WTC11 (cell line): ENCODE measurements at regions not wholly inside any gene's neighbourhood (a gene's known extent, or its start where the extent isn't known, plus 50 kb on each side); places are given as distances from the start of the nearest gene placed in this dataset.

Experiments
- ATAC-seq: fragments of 200-7000 bp; cut with Tn5 transposase; 2 replicates; pipeline ENCODE4 v1.10.0; 2021; ENCODE audit warnings: mild to moderate bottlenecking, moderate library complexity
- CTCF ChIA-PET: fragments of 300-600 bp; sonication (Branson Sonifier 250); formaldehyde crosslinking; loops from one replicate; lab custom pipeline; 2021; ENCODE audit warnings: antibody characterized with exemption; lab: Charles Lee
- POLR2A ChIA-PET: fragments of 350-600 bp; sonication (Branson Sonifier 250); formaldehyde crosslinking; loops from one replicate; lab custom pipeline; 2021; ENCODE audit warnings: antibody characterized with exemption; lab: Charles Lee
- DNase-seq: peaks from one replicate; pipeline ENCODE4 v3.0.0; 2021; ENCODE audit warnings: low spot score
- H3K27ac Mint-ChIP-seq: 2 replicates; pipeline ENCODE4 v1.8.0; 2021; ENCODE audit warnings: mixed read lengths
- H3K27me3 Mint-ChIP-seq: 2 replicates; pipeline ENCODE4 v1.8.0; 2021; ENCODE audit warnings: low read depth, mild to moderate bottlenecking, moderate library complexity, mixed read lengths
- H3K36me3 Mint-ChIP-seq: 2 replicates; pipeline ENCODE4 v1.8.0; 2021; ENCODE audit warnings: mixed read lengths
- H3K4me1 Mint-ChIP-seq: 2 replicates; pipeline ENCODE4 v1.8.0; 2022; ENCODE audit warnings: mixed read lengths
- H3K4me3 Mint-ChIP-seq: 2 replicates; pipeline ENCODE4 v1.8.0; 2021; ENCODE audit warnings: mild to moderate bottlenecking, moderate library complexity, mixed read lengths
- H3K9me3 Mint-ChIP-seq: 2 replicates; pipeline ENCODE4 v1.8.0; 2021; ENCODE audit warnings: mixed read lengths
- CBFB ChIP-seq: sonication (generic); formaldehyde crosslinking; IDR thresholded peaks from 2 replicates; pipeline ENCODE4 v1.8.1; 2022; ENCODE audit warnings: mild to moderate bottlenecking, low read depth, missing genetic modification reagents
- ELF4 ChIP-seq: sonication (generic); formaldehyde crosslinking; IDR thresholded peaks from 2 replicates; pipeline ENCODE4 v1.8.1; 2022; ENCODE audit warnings: low read depth, mild to moderate bottlenecking, moderate library complexity, missing genetic modification reagents
- EMX1 ChIP-seq: fragments of 250-450 bp; sonication (Bioruptor Pico); IDR thresholded peaks from 2 replicates; pipeline ENCODE4 v1.8.0; 2021; ENCODE audit warnings: mild to moderate bottlenecking
- GABPB1 ChIP-seq: sonication (generic); formaldehyde crosslinking; IDR thresholded peaks from 2 replicates; pipeline ENCODE4 v1.8.1; 2023; ENCODE audit warnings: mild to moderate bottlenecking, missing genetic modification reagents
- GRHL2 ChIP-seq: fragments of 250-450 bp; sonication (Bioruptor Pico); IDR thresholded peaks from 2 replicates; pipeline ENCODE4 v1.8.0; 2022; ENCODE audit warnings: mild to moderate bottlenecking, moderate library complexity; ENCODE audit not compliant: insufficient replicate concordance, severe bottlenecking
- JUN ChIP-seq: sonication (generic); formaldehyde crosslinking; IDR thresholded peaks from 2 replicates; pipeline ENCODE4 v1.8.0; 2023; ENCODE audit warnings: mild to moderate bottlenecking, missing genetic modification reagents
- SMAD3 ChIP-seq: sonication (generic); formaldehyde crosslinking; IDR thresholded peaks from 2 replicates; pipeline ENCODE4 v1.8.0; 2022; ENCODE audit warnings: missing genetic modification reagents, mild to moderate bottlenecking, borderline replicate concordance
- ZNF138 ChIP-seq: sonication (generic); formaldehyde crosslinking; conservative IDR thresholded peaks from 2 replicates; pipeline ENCODE4 v1.8.1; 2022; ENCODE audit warnings: mild to moderate bottlenecking, moderate library complexity, missing genetic modification reagents
- ZNF317 ChIP-seq: sonication (generic); formaldehyde crosslinking; IDR thresholded peaks from 2 replicates; pipeline ENCODE4 v1.8.1; 2023; ENCODE audit warnings: low read depth, mild to moderate bottlenecking, moderate library complexity, missing genetic modification reagents, borderline replicate concordance
- ZNF423 ChIP-seq: fragments of 250-450 bp; sonication (Bioruptor Pico); IDR thresholded peaks from 2 replicates; pipeline ENCODE4 v2.1.2; 2022; ENCODE audit warnings: mild to moderate bottlenecking, moderate library complexity
- ZNF671 ChIP-seq: fragments of 250-450 bp; sonication (Bioruptor Pico); IDR thresholded peaks from 2 replicates; pipeline ENCODE4 v1.8.0; 2021; ENCODE audit warnings: mild to moderate bottlenecking
- TF ChIP-seq, protein P1 (sequence below): sonication (generic); formaldehyde crosslinking; IDR thresholded peaks from 2 replicates; pipeline ENCODE4 v1.8.0; 2022; ENCODE audit warnings: mild to moderate bottlenecking, missing genetic modification reagents
- TF ChIP-seq, protein P2 (sequence below): sonication (generic); formaldehyde crosslinking; IDR thresholded peaks from 2 replicates; pipeline ENCODE4 v1.8.1; 2023; ENCODE audit warnings: mild to moderate bottlenecking, moderate library complexity, missing genetic modification reagents
- TF ChIP-seq, protein P3 (sequence below): sonication (generic); formaldehyde crosslinking; IDR thresholded peaks from 2 replicates; pipeline ENCODE4 v1.8.0; 2022; ENCODE audit warnings: mild to moderate bottlenecking, missing genetic modification reagents
- TF ChIP-seq, protein P4 (sequence below): fragments of 250-450 bp; sonication (Bioruptor Pico); IDR thresholded peaks from 2 replicates; pipeline ENCODE4 v1.9.0; 2021; ENCODE audit warnings: mild to moderate bottlenecking
- TF ChIP-seq, protein P5 (sequence below): sonication (generic); formaldehyde crosslinking; IDR thresholded peaks from 2 replicates; pipeline ENCODE4 v1.8.0; 2023; ENCODE audit warnings: mild to moderate bottlenecking, missing genetic modification reagents
- TF ChIP-seq, protein P6 (sequence below): fragments of 250-450 bp; sonication (Bioruptor Pico); IDR thresholded peaks from 2 replicates; pipeline ENCODE4 v1.9.0; 2021; ENCODE audit warnings: mild to moderate bottlenecking

DNA sequence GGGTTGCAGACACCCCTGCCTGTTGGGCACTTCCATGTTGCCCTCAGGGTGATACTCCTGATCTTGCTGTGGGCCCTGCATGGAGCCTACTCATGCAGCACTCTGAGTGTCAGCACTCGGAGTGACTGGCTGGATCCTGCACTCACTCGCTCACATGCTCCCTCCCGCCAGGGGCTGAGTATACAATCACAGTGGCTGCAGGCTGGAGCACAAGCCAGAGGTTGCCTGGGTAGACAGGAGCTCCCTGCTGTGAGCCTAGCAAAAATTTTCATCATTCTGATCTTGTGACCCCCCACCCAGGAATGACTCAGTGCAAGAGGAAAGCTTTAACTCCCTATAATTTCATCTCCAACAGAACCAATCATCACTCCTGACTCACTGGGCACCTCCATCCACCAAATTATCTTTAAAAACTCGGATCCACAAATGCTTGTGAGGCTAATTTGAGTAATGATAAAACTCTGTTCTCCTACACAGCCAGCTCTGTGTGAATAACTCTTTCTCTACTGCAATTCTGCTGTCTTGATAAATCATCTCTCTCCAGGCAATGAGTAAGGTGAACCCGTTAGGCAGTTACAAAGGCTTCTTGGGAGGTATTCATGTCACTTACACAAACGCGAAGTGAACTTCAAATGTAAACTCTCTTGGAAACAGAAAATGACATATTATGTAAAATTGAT lies 1180.8 kb upstream of the PABPC4L start:
- H3K4me1 Mint-ChIP-seq: peaks cover 40% of the 10 kb centered on the region
- POLR2A ChIA-PET: no interaction called here
- peaks cover 34% of the 10 kb centered on the region for H3K36me3 Mint-ChIP-seq

DNA sequence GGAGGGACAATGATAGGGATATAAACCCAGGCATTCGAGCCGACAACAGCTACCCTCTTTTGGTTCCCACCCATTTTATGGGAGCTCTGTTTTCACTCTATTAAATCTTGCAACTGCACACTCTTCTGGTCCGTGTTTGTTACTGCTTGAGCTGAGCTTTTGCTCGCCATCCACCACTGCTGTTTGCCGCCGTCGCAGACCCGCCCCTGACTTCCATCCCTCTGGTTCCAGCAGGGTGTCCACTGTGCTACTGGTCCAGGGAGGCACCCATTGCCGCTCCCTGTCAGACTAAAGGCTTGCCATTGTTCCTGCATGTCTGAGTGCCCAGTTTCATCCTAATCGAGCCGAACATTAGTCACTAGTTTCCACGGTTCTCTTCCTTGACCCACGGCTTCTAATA lies 1170.5 kb upstream of the PABPC4L start:
- ChIA-PET CTCF (interaction anchor here (1.8 kb wide), 1 partner anchor 47 kb away, joined by 6 read pairs; no protein-coding TSS in a partner anchor), POLR2A (no interaction called here)
- H3K27ac Mint-ChIP-seq: no peak overlapping the region
- no peaks in the 10 kb centered on the region for H3K27me3 Mint-ChIP-seq
- no peak for DNase-seq
- peaks cover 22% of the 10 kb centered on the region for H3K36me3 Mint-ChIP-seq
- peaks cover 6% of the 10 kb centered on the region; the same call in 1 of the 2 replicates for H3K4me1 Mint-ChIP-seq
- ATAC-seq: no peak
- H3K9me3 Mint-ChIP-seq: peaks cover 40% of the 10 kb centered on the region
- no peak overlapping the region for H3K4me3 Mint-ChIP-seq
- TF ChIP-seq ZNF317 (CRISPR knock-in tag) (no peak), GRHL2 (no peak), JUN (CRISPR knock-in tag) (no peak), SMAD3 (no peak)
- TF ChIP-seq, protein P1, sequence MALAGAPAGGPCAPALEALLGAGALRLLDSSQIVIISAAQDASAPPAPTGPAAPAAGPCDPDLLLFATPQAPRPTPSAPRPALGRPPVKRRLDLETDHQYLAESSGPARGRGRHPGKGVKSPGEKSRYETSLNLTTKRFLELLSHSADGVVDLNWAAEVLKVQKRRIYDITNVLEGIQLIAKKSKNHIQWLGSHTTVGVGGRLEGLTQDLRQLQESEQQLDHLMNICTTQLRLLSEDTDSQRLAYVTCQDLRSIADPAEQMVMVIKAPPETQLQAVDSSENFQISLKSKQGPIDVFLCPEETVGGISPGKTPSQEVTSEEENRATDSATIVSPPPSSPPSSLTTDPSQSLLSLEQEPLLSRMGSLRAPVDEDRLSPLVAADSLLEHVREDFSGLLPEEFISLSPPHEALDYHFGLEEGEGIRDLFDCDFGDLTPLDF (CRISPR knock-in tag): no peak
- TF ChIP-seq, protein P2, sequence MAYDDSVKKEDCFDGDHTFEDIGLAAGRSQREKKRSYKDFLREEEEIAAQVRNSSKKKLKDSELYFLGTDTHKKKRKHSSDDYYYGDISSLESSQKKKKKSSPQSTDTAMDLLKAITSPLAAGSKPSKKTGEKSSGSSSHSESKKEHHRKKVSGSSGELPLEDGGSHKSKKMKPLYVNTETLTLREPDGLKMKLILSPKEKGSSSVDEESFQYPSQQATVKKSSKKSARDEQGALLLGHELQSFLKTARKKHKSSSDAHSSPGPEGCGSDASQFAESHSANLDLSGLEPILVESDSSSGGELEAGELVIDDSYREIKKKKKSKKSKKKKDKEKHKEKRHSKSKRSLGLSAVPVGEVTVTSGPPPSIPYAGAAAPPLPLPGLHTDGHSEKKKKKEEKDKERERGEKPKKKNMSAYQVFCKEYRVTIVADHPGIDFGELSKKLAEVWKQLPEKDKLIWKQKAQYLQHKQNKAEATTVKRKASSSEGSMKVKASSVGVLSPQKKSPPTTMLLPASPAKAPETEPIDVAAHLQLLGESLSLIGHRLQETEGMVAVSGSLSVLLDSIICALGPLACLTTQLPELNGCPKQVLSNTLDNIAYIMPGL: no peak

More for the DNA sequence above, 1180.8 kb upstream of the PABPC4L start:
- Mint-ChIP-seq H3K27ac (no peak overlapping the region), H3K4me3 (no peak overlapping the region), H3K27me3 (no peaks in the 10 kb centered on the region; the same call in 1 of the 2 replicates), H3K9me3 (peaks cover 41% of the 10 kb centered on the region)
- peak; percentile 20 for DNase-seq
- peak; percentile 66 for ATAC-seq
- TF ChIP-seq, protein P1 (CRISPR knock-in tag): no peak
- TF ChIP-seq JUN (CRISPR knock-in tag) (no peak), CBFB (CRISPR knock-in tag) (no peak), GABPB1 (CRISPR knock-in tag) (no peak), EMX1 (no peak), GRHL2 (no peak), ZNF423 (CRISPR knock-in tag) (no peak), ZNF317 (CRISPR knock-in tag) (no peak), ZNF138 (no peak), ZNF671 (CRISPR knock-in tag) (no peak), ELF4 (no peak)
- TF ChIP-seq, protein P3, sequence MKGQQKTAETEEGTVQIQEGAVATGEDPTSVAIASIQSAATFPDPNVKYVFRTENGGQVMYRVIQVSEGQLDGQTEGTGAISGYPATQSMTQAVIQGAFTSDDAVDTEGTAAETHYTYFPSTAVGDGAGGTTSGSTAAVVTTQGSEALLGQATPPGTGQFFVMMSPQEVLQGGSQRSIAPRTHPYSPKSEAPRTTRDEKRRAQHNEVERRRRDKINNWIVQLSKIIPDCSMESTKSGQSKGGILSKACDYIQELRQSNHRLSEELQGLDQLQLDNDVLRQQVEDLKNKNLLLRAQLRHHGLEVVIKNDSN (CRISPR knock-in tag): no peak
- TF ChIP-seq, protein P4, sequence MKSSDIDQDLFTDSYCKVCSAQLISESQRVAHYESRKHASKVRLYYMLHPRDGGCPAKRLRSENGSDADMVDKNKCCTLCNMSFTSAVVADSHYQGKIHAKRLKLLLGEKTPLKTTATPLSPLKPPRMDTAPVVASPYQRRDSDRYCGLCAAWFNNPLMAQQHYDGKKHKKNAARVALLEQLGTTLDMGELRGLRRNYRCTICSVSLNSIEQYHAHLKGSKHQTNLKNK (CRISPR knock-in tag): no peak
- TF ChIP-seq, protein P5, sequence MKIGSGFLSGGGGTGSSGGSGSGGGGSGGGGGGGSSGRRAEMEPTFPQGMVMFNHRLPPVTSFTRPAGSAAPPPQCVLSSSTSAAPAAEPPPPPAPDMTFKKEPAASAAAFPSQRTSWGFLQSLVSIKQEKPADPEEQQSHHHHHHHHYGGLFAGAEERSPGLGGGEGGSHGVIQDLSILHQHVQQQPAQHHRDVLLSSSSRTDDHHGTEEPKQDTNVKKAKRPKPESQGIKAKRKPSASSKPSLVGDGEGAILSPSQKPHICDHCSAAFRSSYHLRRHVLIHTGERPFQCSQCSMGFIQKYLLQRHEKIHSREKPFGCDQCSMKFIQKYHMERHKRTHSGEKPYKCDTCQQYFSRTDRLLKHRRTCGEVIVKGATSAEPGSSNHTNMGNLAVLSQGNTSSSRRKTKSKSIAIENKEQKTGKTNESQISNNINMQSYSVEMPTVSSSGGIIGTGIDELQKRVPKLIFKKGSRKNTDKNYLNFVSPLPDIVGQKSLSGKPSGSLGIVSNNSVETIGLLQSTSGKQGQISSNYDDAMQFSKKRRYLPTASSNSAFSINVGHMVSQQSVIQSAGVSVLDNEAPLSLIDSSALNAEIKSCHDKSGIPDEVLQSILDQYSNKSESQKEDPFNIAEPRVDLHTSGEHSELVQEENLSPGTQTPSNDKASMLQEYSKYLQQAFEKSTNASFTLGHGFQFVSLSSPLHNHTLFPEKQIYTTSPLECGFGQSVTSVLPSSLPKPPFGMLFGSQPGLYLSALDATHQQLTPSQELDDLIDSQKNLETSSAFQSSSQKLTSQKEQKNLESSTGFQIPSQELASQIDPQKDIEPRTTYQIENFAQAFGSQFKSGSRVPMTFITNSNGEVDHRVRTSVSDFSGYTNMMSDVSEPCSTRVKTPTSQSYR: no peak
- TF ChIP-seq, protein P6, sequence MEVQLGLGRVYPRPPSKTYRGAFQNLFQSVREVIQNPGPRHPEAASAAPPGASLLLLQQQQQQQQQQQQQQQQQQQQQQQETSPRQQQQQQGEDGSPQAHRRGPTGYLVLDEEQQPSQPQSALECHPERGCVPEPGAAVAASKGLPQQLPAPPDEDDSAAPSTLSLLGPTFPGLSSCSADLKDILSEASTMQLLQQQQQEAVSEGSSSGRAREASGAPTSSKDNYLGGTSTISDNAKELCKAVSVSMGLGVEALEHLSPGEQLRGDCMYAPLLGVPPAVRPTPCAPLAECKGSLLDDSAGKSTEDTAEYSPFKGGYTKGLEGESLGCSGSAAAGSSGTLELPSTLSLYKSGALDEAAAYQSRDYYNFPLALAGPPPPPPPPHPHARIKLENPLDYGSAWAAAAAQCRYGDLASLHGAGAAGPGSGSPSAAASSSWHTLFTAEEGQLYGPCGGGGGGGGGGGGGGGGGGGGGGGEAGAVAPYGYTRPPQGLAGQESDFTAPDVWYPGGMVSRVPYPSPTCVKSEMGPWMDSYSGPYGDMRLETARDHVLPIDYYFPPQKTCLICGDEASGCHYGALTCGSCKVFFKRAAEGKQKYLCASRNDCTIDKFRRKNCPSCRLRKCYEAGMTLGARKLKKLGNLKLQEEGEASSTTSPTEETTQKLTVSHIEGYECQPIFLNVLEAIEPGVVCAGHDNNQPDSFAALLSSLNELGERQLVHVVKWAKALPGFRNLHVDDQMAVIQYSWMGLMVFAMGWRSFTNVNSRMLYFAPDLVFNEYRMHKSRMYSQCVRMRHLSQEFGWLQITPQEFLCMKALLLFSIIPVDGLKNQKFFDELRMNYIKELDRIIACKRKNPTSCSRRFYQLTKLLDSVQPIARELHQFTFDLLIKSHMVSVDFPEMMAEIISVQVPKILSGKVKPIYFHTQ (CRISPR knock-in tag): no peak
- CTCF ChIA-PET: no interaction called here
